IMR-90 (cell line): ENCODE measurements at regions not wholly inside any gene's neighbourhood (a gene's known extent, or its start where the extent isn't known, plus 50 kb on each side); places are given as distances from the start of the nearest gene placed in this dataset.

ENCODE experiments used
- ATAC-seq: fragments of 200-7000 bp; cut with Tn5 transposase; 2 replicates; pipeline ENCODE4 v1.9.1; 2020; ENCODE audit warnings: low read depth, mild to moderate bottlenecking, moderate library complexity
- BruUV-seq: library from RNA; stranded (reverse); fragments of 400-500 nt; replicated peaks from 2 replicates; lab custom pipeline; 2021; lab: Mats Ljungman, UMichigan
- CTCF ChIA-PET: fragments of 300-600 bp; formaldehyde crosslinking; extraction: SDS; loops from one replicate; lab custom pipeline; 2021; ENCODE audit warnings: antibody characterized with exemption; lab: Yijun Ruan, JAX
- POLR2A ChIA-PET: fragments of 300-600 bp; sonication (Branson Sonifier 250); formaldehyde crosslinking; loops from one replicate; lab custom pipeline; 2022; ENCODE audit warnings: antibody characterized with exemption; ENCODE audit not compliant: unreplicated experiment; lab: Charles Lee
- DNase-seq: peaks from one replicate; pipeline ENCODE4 v3.0.0; 2013
- H2AFZ ChIP-seq: replicated peaks from 2 replicates; pipeline ENCODE3; 2013; ENCODE audit warnings: low read length, mild to moderate bottlenecking; ENCODE audit not compliant: poor library complexity
- H2AK5ac ChIP-seq: 2 replicates; pipeline ENCODE4 v1.6.1; 2013; ENCODE audit warnings: low read depth, low read length, inconsistent platforms
- H2AK9ac ChIP-seq: replicated peaks from 2 replicates; pipeline ENCODE3; 2013; ENCODE audit warnings: mild to moderate bottlenecking, low read depth, low read length, moderate library complexity; ENCODE audit not compliant: poor library complexity
- H2BK120ac ChIP-seq: 2 replicates; pipeline ENCODE4 v1.6.1; 2013; ENCODE audit warnings: low read depth, low read length, inconsistent platforms
- H2BK15ac ChIP-seq: 3 replicates; pipeline ENCODE4 v1.6.1; 2013; ENCODE audit warnings: low read depth, low read length, inconsistent platforms
- H2BK20ac ChIP-seq: 2 replicates; pipeline ENCODE4 v1.6.1; 2013; ENCODE audit warnings: low read depth, mild to moderate bottlenecking, inconsistent platforms, low read length, moderate library complexity
- H2BK5ac ChIP-seq: 2 replicates; pipeline ENCODE4 v1.6.1; 2013; ENCODE audit warnings: mild to moderate bottlenecking, low read depth, low read length, inconsistent platforms; ENCODE audit not compliant: poor library complexity, severe bottlenecking
- H3K14ac ChIP-seq: replicated peaks from 2 replicates; pipeline ENCODE4 v1.6.1; 2013; ENCODE audit warnings: low read depth, low read length, inconsistent platforms
- H3K18ac ChIP-seq: 2 replicates; pipeline ENCODE4 v1.6.1; 2013; ENCODE audit warnings: low read depth, low read length, control low read depth
- H3K23ac ChIP-seq: 2 replicates; pipeline ENCODE4 v1.6.1; 2013; ENCODE audit warnings: low read depth, low read length, inconsistent platforms
- H3K27ac ChIP-seq: 2 replicates; pipeline ENCODE4 v1.5.1; 2013; ENCODE audit warnings: mild to moderate bottlenecking, control low read depth, low read length; ENCODE audit not compliant: insufficient read depth
- H3K27me3 ChIP-seq: 2 replicates; pipeline ENCODE4 v1.6.1; 2013; ENCODE audit warnings: low read length; ENCODE audit not compliant: control insufficient read depth, insufficient read depth
- H3K36me3 ChIP-seq: 2 replicates; pipeline ENCODE4 v1.6.1; 2013; ENCODE audit warnings: low read length, mixed read lengths; ENCODE audit not compliant: control insufficient read depth, insufficient read depth
- H3K4ac ChIP-seq: 2 replicates; pipeline ENCODE4 v1.6.1; 2013; ENCODE audit warnings: low read depth, low read length, inconsistent platforms
- H3K4me1 ChIP-seq: 2 replicates; pipeline ENCODE4 v1.6.1; 2013; ENCODE audit warnings: low read length, mixed read lengths; ENCODE audit not compliant: control insufficient read depth, insufficient read depth
- H3K4me2 ChIP-seq: 2 replicates; pipeline ENCODE4 v1.6.1; 2013; ENCODE audit warnings: low read depth, mild to moderate bottlenecking, control low read depth, low read length, moderate library complexity
- H3K4me3 ChIP-seq: 2 replicates; pipeline ENCODE4 v1.5.1; 2013; ENCODE audit warnings: low read depth, mild to moderate bottlenecking, control low read depth, low read length, moderate library complexity; ENCODE audit not compliant: insufficient read depth
- H3K56ac ChIP-seq: 2 replicates; pipeline ENCODE4 v1.6.1; 2013; ENCODE audit warnings: low read length, inconsistent platforms; ENCODE audit not compliant: insufficient read depth; ENCODE audit errors: extremely low read depth
- H3K79me1 ChIP-seq, 2 experiments: 2 replicates each; pipeline ENCODE4 v1.6.1; 2013; ENCODE audit warnings: low read length in 2 of 2, inconsistent platforms in 1 of 2, low read depth in 1 of 2
- H3K9ac ChIP-seq: 2 replicates; pipeline ENCODE4 v1.6.1; 2013; ENCODE audit warnings: low read depth, low read length, control low read depth
- H3K9me1 ChIP-seq: 2 replicates; pipeline ENCODE4 v1.6.1; 2013; ENCODE audit warnings: low read length, inconsistent platforms; ENCODE audit not compliant: insufficient read depth
- H3K9me3 ChIP-seq: 2 replicates; pipeline ENCODE4 v1.6.1; 2013; ENCODE audit warnings: low read length; ENCODE audit not compliant: control insufficient read depth, insufficient read depth
- H4K20me1 ChIP-seq: 2 replicates; pipeline ENCODE4 v1.6.1; 2013; ENCODE audit warnings: low read length, inconsistent platforms; ENCODE audit not compliant: insufficient read depth
- H4K5ac ChIP-seq: 2 replicates; pipeline ENCODE4 v1.6.1; 2013; ENCODE audit warnings: mild to moderate bottlenecking, low read depth, low read length, control low read depth
- H4K8ac ChIP-seq, 2 experiments: 2 replicates each; pipeline ENCODE4 v1.6.1; 2013; ENCODE audit warnings: low read depth in 2 of 2, low read length in 2 of 2, control low read depth in 1 of 2, inconsistent platforms in 1 of 2
- H4K91ac ChIP-seq: 2 replicates; pipeline ENCODE4 v1.6.1; 2013; ENCODE audit warnings: low read depth, low read length, inconsistent platforms; ENCODE audit not compliant: insufficient read depth
- BHLHE40 ChIP-seq: fragments of 150-350 bp; IDR thresholded peaks from 2 replicates; pipeline ENCODE4 v1.6.1; 2016; ENCODE audit warnings: mild to moderate bottlenecking, low read depth, low read length
- POLR2A ChIP-seq: IDR thresholded peaks from 2 replicates; pipeline ENCODE4 v1.6.1; 2012; ENCODE audit warnings: mild to moderate bottlenecking, low read depth, low read length
- dilution Hi-C: fragments of 300-500 bp; cut with HindIII; formaldehyde crosslinking; loops from one replicate; pipeline ENCODE4 v1.14.3; 2018; ENCODE audit warnings: low sequenced_read_pairs; ENCODE audit not compliant: unreplicated experiment
- in situ Hi-C: fragments of 300-500 bp; cut with MboI; formaldehyde crosslinking; loops from 3 replicates; pipeline ENCODE4 v1.14.3; 2019; ENCODE audit warnings: low sequenced_read_pairs, inconsistent platforms, mixed read lengths
- intact Hi-C: fragments of 100-400 bp; cut with micrococcal nuclease; formaldehyde crosslinking; loops from 2 replicates; pipeline ENCODE4 v1.10.0; 2022

- no peak for TF ChIP-seq BHLHE40
- no peak for TF ChIP-seq POLR2A
- Histone ChIP-seq H3K4me1 (no peaks in the 10 kb centered on the region), H4K91ac (no peak overlapping the region), H3K23ac (no peak overlapping the region), H3K9ac (no peak overlapping the region), H4K8ac (no peak overlapping the region), H3K4ac (no peak overlapping the region), H2AFZ (no peak overlapping the region), H4K20me1 (no peaks in the 10 kb centered on the region), H3K14ac (no peak overlapping the region), H3K9me1 (no peaks in the 10 kb centered on the region), H2AK9ac (no peak overlapping the region), H4K5ac (no peak overlapping the region), H3K79me1 (no peaks in the 10 kb centered on the region), H3K9me3 (peaks cover 7% of the 10 kb centered on the region; the same call in 1 of the 2 replicates), H2BK20ac (no peak overlapping the region), H3K18ac (no peak overlapping the region), H3K27ac (no peak overlapping the region), H2BK15ac (no peak overlapping the region), H2BK5ac (no peak overlapping the region), H2AK5ac (no peak overlapping the region), H3K4me3 (no peak overlapping the region), H3K27me3 (no peaks in the 10 kb centered on the region), H3K4me2 (no peak overlapping the region), H3K36me3 (no peaks in the 10 kb centered on the region), H3K56ac (no peak overlapping the region), H2BK120ac (no peak overlapping the region)
- ChIA-PET CTCF (no interaction called here), POLR2A (no interaction called here)
- no peak for ATAC-seq
- intact Hi-C loops: no loop called here
- in situ Hi-C loops: no loop called here
- dilution Hi-C loops: no loop called here
- no TSS peak for BruUV-seq
- no peak for DNase-seq
These were observed 289.6 kb downstream of the SDHAF3 start for GRCh38 chr7:97407106-97407505.
